H1 (cell line): ENCODE measurements at regions not wholly inside any gene's neighbourhood (a gene's known extent, or its start where the extent isn't known, plus 50 kb on each side); places are given as distances from the start of the nearest gene placed in this dataset.

Experiments used
- EGR1 ChIP-seq: IDR thresholded peaks from 2 replicates; pipeline ENCODE4 v1.6.1; 2011; ENCODE audit warnings: low read depth, low read length, borderline replicate concordance
- NANOG ChIP-seq: IDR thresholded peaks from 2 replicates; pipeline ENCODE4 v1.6.1; 2011; ENCODE audit warnings: low read length, low read depth, mild to moderate bottlenecking, inconsistent platforms; ENCODE audit not compliant: insufficient read depth, poor library complexity, severe bottlenecking
- RFX5 ChIP-seq: IDR thresholded peaks from 2 replicates; pipeline ENCODE4 v1.6.1; 2011; ENCODE audit warnings: low read depth, low read length, improper control_type of control experiment, borderline replicate concordance
- SP1 ChIP-seq: IDR thresholded peaks from 2 replicates; pipeline ENCODE4 v1.6.1; 2011; ENCODE audit warnings: low read depth, low read length
- SRF ChIP-seq: IDR thresholded peaks from 2 replicates; pipeline ENCODE4 v1.6.1; 2011; ENCODE audit warnings: mild to moderate bottlenecking, low read depth, low read length, moderate library complexity
- YY1 ChIP-seq: IDR thresholded peaks from 2 replicates; pipeline ENCODE4 v1.6.1; 2011; ENCODE audit warnings: low read depth, mild to moderate bottlenecking, low read length

GRCh38 chr2:125713533-125713932 lies 942.4 kb upstream of the GYPC start (continued):
- no peak for TF ChIP-seq SRF
- no peak for TF ChIP-seq EGR1
- TF ChIP-seq SP1 = no peak
- TF ChIP-seq YY1 = no peak
- no peak for TF ChIP-seq RFX5
- no peak for TF ChIP-seq NANOG
